HCT116 (cell line): ENCODE measurements at regions not wholly inside any gene's neighbourhood (a gene's known extent, or its start where the extent isn't known, plus 50 kb on each side); places are given as distances from the start of the nearest gene placed in this dataset.

ENCODE experiments used
- ATAC-seq: fragments of 200-7000 bp; cut with Tn5 transposase; 2 replicates; pipeline ENCODE4 v1.9.1; 2020; ENCODE audit warnings: mild to moderate bottlenecking, moderate library complexity
- BruUV-seq: library from RNA; stranded (reverse); fragments of 400-500 nt; replicated peaks from 2 replicates; lab custom pipeline; 2021; lab: Mats Ljungman, UMichigan
- CTCF ChIA-PET: fragments of 300-600 bp; sonication (Branson Sonifier 250); formaldehyde crosslinking; loops from one replicate; lab custom pipeline; 2021; ENCODE audit warnings: antibody characterized with exemption; lab: Charles Lee
- POLR2A ChIA-PET: fragments of 300-600, 350-600 bp; sonication (Branson Sonifier 250); formaldehyde crosslinking; loops from one replicate; lab custom pipeline; 2021; ENCODE audit warnings: antibody characterized with exemption; lab: Charles Lee
- RAD21 ChIA-PET, 2 experiments: fragments of 300-600 bp; sonication (Branson Sonifier 250); formaldehyde crosslinking; loops; one replicate each; lab custom pipeline; 2023; ENCODE audit warnings: low total read pairs in 2 of 2; ENCODE audit not compliant: uncharacterized antibody in 2 of 2, unreplicated experiment in 2 of 2, low non-redundant PET in 1 of 2; lab: Charles Lee
- DNase-seq: peaks from one replicate; pipeline ENCODE4 v3.0.0-alpha.2; 2010; ENCODE audit warnings: low read depth, low spot score
- H2AFZ ChIP-seq: fragments of 200-600 bp; shearing (Covaris generic), sonication (generic); 2 replicates; pipeline ENCODE4 v1.6.1; 2017; ENCODE audit warnings: low read depth, mixed run types, mixed read lengths, antibody characterized with exemption, low read length; ENCODE audit not compliant: poor library complexity, severe bottlenecking
- H3K27ac ChIP-seq: 2 replicates; pipeline ENCODE4 v1.5.1; 2012; ENCODE audit warnings: low read depth, low read length
- H3K27me3 ChIP-seq: fragments of 200-600 bp; sonication (generic); 2 replicates; pipeline ENCODE4 v1.6.1; 2016; ENCODE audit warnings: mixed run types, low read length, mixed read lengths; ENCODE audit not compliant: insufficient read depth
- H3K36me3 ChIP-seq, 2 experiments: fragments of 200-500 bp in 1 of 2; fragments of 200-600 bp in 1 of 2; sonication (Bioruptor generic) in 1 of 2; sonication (generic) in 1 of 2; 2 replicates each; pipeline versions ENCODE4 v1.5.1 to v1.6.1; 2014 to 2016; ENCODE audit warnings: low read length in 2 of 2, inconsistent platforms in 1 of 2, mixed read lengths in 1 of 2, mixed run types in 1 of 2; ENCODE audit not compliant: insufficient read depth in 2 of 2, control insufficient read depth in 1 of 2
- H3K4me1 ChIP-seq, 2 experiments: fragments of 200-600 bp in 1 of 2; sonication (generic) in 1 of 2; 2 replicates each; pipeline versions ENCODE4 v1.5.1 to v1.6.1; 2012 to 2017; ENCODE audit warnings: low read length in 2 of 2, inconsistent platforms in 1 of 2, mild to moderate bottlenecking in 1 of 2, mixed read lengths in 1 of 2, mixed run types in 1 of 2, moderate library complexity in 1 of 2; ENCODE audit not compliant: insufficient read depth in 2 of 2, control insufficient read depth in 1 of 2
- H3K4me2 ChIP-seq: fragments of 200-600 bp; sonication (generic); 2 replicates; pipeline ENCODE4 v1.6.1; 2017; ENCODE audit warnings: mixed run types, low read length, mixed read lengths
- H3K4me3 ChIP-seq, 2 experiments: fragments of 200-600 bp in 1 of 2; sonication (generic) in 1 of 2; replicated peaks in 1 of 2; 2 replicates each; pipeline ENCODE4 v1.5.1; 2011 to 2016; ENCODE audit warnings: low read length in 2 of 2, control low read depth in 1 of 2, low read depth in 1 of 2, mild to moderate bottlenecking in 1 of 2, mixed read lengths in 1 of 2, mixed run types in 1 of 2
- H3K79me2 ChIP-seq: fragments of 200-600 bp; sonication (generic); 2 replicates; pipeline ENCODE4 v1.6.1; 2017; ENCODE audit warnings: mild to moderate bottlenecking, mixed run types, low read length, moderate library complexity, mixed read lengths; ENCODE audit not compliant: insufficient read depth
- H3K9ac ChIP-seq: fragments of 200-600 bp; sonication (generic); 2 replicates; pipeline ENCODE4 v1.6.1; 2016; ENCODE audit warnings: low read length, mixed read lengths
- H3K9me2 ChIP-seq: fragments of 200-600 bp; sonication (generic), shearing (Covaris generic); 2 replicates; pipeline ENCODE4 v1.6.1; 2017; ENCODE audit warnings: mixed run types, mild to moderate bottlenecking, moderate library complexity; ENCODE audit not compliant: insufficient read depth
- H3K9me3 ChIP-seq, 2 experiments: fragments of 200-500 bp in 1 of 2; fragments of 200-600 bp in 1 of 2; sonication (Bioruptor generic) in 1 of 2; sonication (generic) in 1 of 2; 2 replicates each; pipeline ENCODE4 v1.6.1; 2014 to 2017; ENCODE audit warnings: low read length in 2 of 2, mixed read lengths in 2 of 2, inconsistent platforms in 1 of 2, low read depth in 1 of 2, mild to moderate bottlenecking in 1 of 2, mixed run types in 1 of 2, moderate library complexity in 1 of 2; ENCODE audit not compliant: control insufficient read depth in 1 of 2, insufficient read depth in 1 of 2
- H4K20me1 ChIP-seq: fragments of 200-600 bp; sonication (generic), shearing (Covaris generic); 2 replicates; pipeline ENCODE4 v1.6.1; 2017; ENCODE audit warnings: mixed run types, mild to moderate bottlenecking, moderate library complexity; ENCODE audit not compliant: insufficient read depth
- CTCF ChIP-seq, 3 experiments: fragments of 200-600 bp in 1 of 3; sonication (generic) in 1 of 3; IDR thresholded peaks in 2 of 3; conservative IDR thresholded peaks in 1 of 3; 2 replicates each; pipeline ENCODE4 v1.5.1; 2012 to 2017; ENCODE audit warnings: low read depth in 2 of 3, low read length in 2 of 3, antibody characterized with exemption in 1 of 3, borderline replicate concordance in 1 of 3, control low read depth in 1 of 3, mild to moderate bottlenecking in 1 of 3, mixed read lengths in 1 of 3, mixed run types in 1 of 3, moderate library complexity in 1 of 3; ENCODE audit not compliant: insufficient read depth in 1 of 3
- EZH2 ChIP-seq: fragments of 200-600 bp; sonication (generic); IDR thresholded peaks from 2 replicates; pipeline ENCODE4 v1.6.1; 2017; ENCODE audit warnings: antibody characterized with exemption, mixed run types
- FOSL1 ChIP-seq: IDR thresholded peaks from 2 replicates; pipeline ENCODE4 v1.6.1; 2012; ENCODE audit warnings: low read depth
- ZNF274 ChIP-seq: fragments of 200-500 bp; sonication (Bioruptor generic); IDR thresholded peaks from 2 replicates; pipeline ENCODE4 v1.6.1; 2014; ENCODE audit warnings: mild to moderate bottlenecking, low read depth, low read length, inconsistent platforms
- intact Hi-C: fragments of 100-400 bp; cut with micrococcal nuclease; formaldehyde crosslinking; loops from 2 replicates; pipeline ENCODE4 v1.10.0; 2022

- Histone ChIP-seq H3K27me3 (no peaks in the 10 kb centered on the region), H3K4me3 (no peak overlapping the region), H3K4me1 (no peaks in the 10 kb centered on the region), H4K20me1 (no peaks in the 10 kb centered on the region), H3K9me3 (no peaks in the 10 kb centered on the region), H3K4me2 (no peak overlapping the region), H2AFZ (no peak overlapping the region), H3K9ac (no peak overlapping the region), H3K9me2 (no peaks in the 10 kb centered on the region), H3K36me3 (no peaks in the 10 kb centered on the region), H3K79me2 (no peaks in the 10 kb centered on the region), H3K27ac (no peak overlapping the region)
- ChIA-PET RAD21 (no interaction called here), CTCF (no interaction called here), POLR2A (no interaction called here)
- no TSS peak for BruUV-seq
- intact Hi-C loops, result no loop called here
- ATAC-seq, result no peak
- DNase-seq, result no peak
- TF ChIP-seq ZNF274 (no peak), EZH2 (no peak), CTCF (IDR thresholded peaks at IDR 0.05 in 2 of 3, conservative IDR thresholded peaks at IDR 0.05 in 1 of 3; ENCODE audit: borderline replicate concordance in 1 of 3, insufficient read depth in 1 of 3, low read depth in 2 of 3, low read length in 2 of 3) (no peak), FOSL1 (no peak)
Observed at GRCh38 chr12:78359520-78359919, 505.1 kb upstream of the SYT1 start.

- TF ChIP-seq CTCF (IDR thresholded peaks at IDR 0.05 in 2 of 3, conservative IDR thresholded peaks at IDR 0.05 in 1 of 3; ENCODE audit: borderline replicate concordance in 1 of 3, insufficient read depth in 1 of 3, low read depth in 2 of 3, low read length in 2 of 3), result no peak
- no peak for TF ChIP-seq FOSL1
- Histone ChIP-seq H2AFZ (no peak overlapping the region), H3K27ac (no peak overlapping the region), H3K4me3 (no peak overlapping the region), H3K4me1 (no peaks in the 10 kb centered on the region), H3K27me3 (no peaks in the 10 kb centered on the region), H3K36me3 (no peaks in the 10 kb centered on the region), H3K9ac (no peak overlapping the region), H3K9me2 (no peaks in the 10 kb centered on the region), H3K79me2 (no peaks in the 10 kb centered on the region), H3K9me3 (no peaks in the 10 kb centered on the region), H4K20me1 (no peaks in the 10 kb centered on the region), H3K4me2 (no peak overlapping the region)
- intact Hi-C loops, result no loop called here
- ChIA-PET RAD21 (no interaction called here), POLR2A (no interaction called here), CTCF (no interaction called here)
- no peak for ATAC-seq
- BruUV-seq, result no TSS peak
- DNase-seq, result no peak
Observed at GRCh38 chr12:78361683-78362082, 502.9 kb upstream of the SYT1 start.
